Suprapubic skin (tissue), 4 donors: ENCODE measurements at regions not wholly inside any gene's neighbourhood (a gene's known extent, or its start where the extent isn't known, plus 50 kb on each side); places are given as distances from the start of the nearest gene placed in this dataset.

Experiments used
- DNase-seq, 2 donors: peaks; one replicate each; pipeline ENCODE4 v3.0.0-alpha.2; 2019; ENCODE audit warnings: low spot score in 2 of 2
- H3K27ac ChIP-seq: fragments of 200-600 bp; sonication (generic); one replicate; pipeline ENCODE4 v1.5.1; 2019
- H3K27me3 ChIP-seq: fragments of 200-600 bp; sonication (generic); one replicate; pipeline ENCODE4 v1.5.1; 2019
- H3K36me3 ChIP-seq: fragments of 200-600 bp; sonication (generic); one replicate; pipeline ENCODE4 v1.5.1; 2019
- H3K4me1 ChIP-seq: fragments of 200-600 bp; sonication (generic); one replicate; pipeline ENCODE4 v1.5.1; 2019
- H3K4me3 ChIP-seq: fragments of 200-600 bp; sonication (generic); one replicate; pipeline ENCODE4 v1.5.1; 2019; ENCODE audit warnings: mild to moderate bottlenecking
- H3K9me3 ChIP-seq: fragments of 200-600 bp; sonication (generic); one replicate; pipeline ENCODE4 v1.5.1; 2019
- CTCF ChIP-seq, 2 donors: fragments of 200-600 bp in 1 of 2; fragments of 450-650 bp in 1 of 2; sonication (generic) in 1 of 2; IDR thresholded peaks; one replicate each; pipeline ENCODE4 v1.5.1; 2016 to 2019; ENCODE audit warnings: antibody characterized with exemption in 2 of 2, mild to moderate bottlenecking in 1 of 2, moderate library complexity in 1 of 2
- EP300 ChIP-seq: sonication (generic); formaldehyde crosslinking; IDR thresholded peaks from one replicate; pipeline ENCODE4 v1.6.1; 2017; ENCODE audit warnings: antibody characterized with exemption
- POLR2A ChIP-seq, 2 donors: fragments of 450-650 bp; IDR thresholded peaks; one replicate each; pipeline ENCODE4 v1.6.1; 2017; ENCODE audit warnings: antibody characterized with exemption in 2 of 2, mild to moderate bottlenecking in 2 of 2, moderate library complexity in 2 of 2
- POLR2AphosphoS5 ChIP-seq, 3 donors: sonication (generic); formaldehyde crosslinking; IDR thresholded peaks; one replicate each; pipeline ENCODE4 v1.6.1; 2017; ENCODE audit warnings: antibody characterized with exemption in 3 of 3
- WGBS: methylation state at CpG from one replicate; pipeline ENCODE4 v1.1.5; 2018; 5-methylcytosine and 5-hydroxymethylcytosine counted together

- TF ChIP-seq EP300 (no peak), CTCF (IDR thresholded peaks at IDR 0.05) (no peak), POLR2AphosphoS5 (IDR thresholded peaks at IDR 0.05) (no peak), POLR2A (IDR thresholded peaks at IDR 0.05) (no peak)
- Histone ChIP-seq H3K27ac (no peak overlapping the region), H3K36me3 (no peaks in the 10 kb centered on the region), H3K9me3 (no peaks in the 10 kb centered on the region), H3K27me3 (no peaks in the 10 kb centered on the region), H3K4me3 (no peak overlapping the region), H3K4me1 (peaks cover 23% of the 10 kb centered on the region)
- WGBS, result 76% methylated on average over 5 of the region's 9 CpGs
- peak; percentile 49 to 74 for DNase-seq
These were observed 118.5 kb upstream of the HS6ST1 start for GRCh38 chr2:128437204-128437565.

- no peaks in the 10 kb centered on the region for H3K9me3 ChIP-seq
- no peaks in the 10 kb centered on the region for H3K27me3 ChIP-seq
- DNase-seq, result peak; percentile 40 to 64
- H3K4me3 ChIP-seq, result no peak overlapping the region
- TF ChIP-seq POLR2A (IDR thresholded peaks at IDR 0.05), result no peak
- no peak for TF ChIP-seq EP300
- TF ChIP-seq CTCF (IDR thresholded peaks at IDR 0.05), result no peak
- TF ChIP-seq POLR2AphosphoS5 (IDR thresholded peaks at IDR 0.05), result no peak
- no peaks in the 10 kb centered on the region for H3K36me3 ChIP-seq
- no peak overlapping the region for H3K27ac ChIP-seq
- H3K4me1 ChIP-seq, result peaks cover 32% of the 10 kb centered on the region
- WGBS, result 89% methylated on average over 16 of the region's 16 CpGs
These were observed 119.4 kb upstream of the HS6ST1 start for GRCh38 chr2:128438091-128438490.

- DNase-seq, result peak; percentile 49 to 63
- H3K36me3 ChIP-seq, result no peaks in the 10 kb centered on the region
- no peak overlapping the region for H3K27ac ChIP-seq
- H3K9me3 ChIP-seq, result no peaks in the 10 kb centered on the region
- H3K4me1 ChIP-seq, result peaks cover 32% of the 10 kb centered on the region
- H3K27me3 ChIP-seq, result no peaks in the 10 kb centered on the region
- WGBS, result 92% methylated on average over 5 of the region's 14 CpGs
- no peak for TF ChIP-seq POLR2AphosphoS5 (IDR thresholded peaks at IDR 0.05)
- TF ChIP-seq POLR2A (IDR thresholded peaks at IDR 0.05), result no peak
- no peak for TF ChIP-seq EP300
- TF ChIP-seq CTCF (IDR thresholded peaks at IDR 0.05), result no peak
- H3K4me3 ChIP-seq, result no peak overlapping the region
These were observed 119.9 kb upstream of the HS6ST1 start for GRCh38 chr2:128438586-128438985.

- no peak overlapping the region for H3K4me3 ChIP-seq
- peak; percentile 53 to 67 for DNase-seq
- no peak for TF ChIP-seq EP300
- TF ChIP-seq CTCF (IDR thresholded peaks at IDR 0.05), result no peak
- no peak for TF ChIP-seq POLR2A (IDR thresholded peaks at IDR 0.05)
- no peak for TF ChIP-seq POLR2AphosphoS5 (IDR thresholded peaks at IDR 0.05)
- 75% methylated on average over 11 of the region's 12 CpGs for WGBS
- H3K9me3 ChIP-seq, result no peaks in the 10 kb centered on the region
- H3K4me1 ChIP-seq, result peaks cover 37% of the 10 kb centered on the region
- H3K27me3 ChIP-seq, result no peaks in the 10 kb centered on the region
- H3K36me3 ChIP-seq, result no peaks in the 10 kb centered on the region
- no peak overlapping the region for H3K27ac ChIP-seq
These were observed 120.5 kb upstream of the HS6ST1 start for GRCh38 chr2:128439031-128439790.

- Histone ChIP-seq H3K27ac (no peak overlapping the region), H3K4me3 (no peak overlapping the region), H3K9me3 (no peaks in the 10 kb centered on the region), H3K4me1 (peaks cover 41% of the 10 kb centered on the region), H3K27me3 (no peaks in the 10 kb centered on the region), H3K36me3 (no peaks in the 10 kb centered on the region)
- 73% methylated on average over 8 of the region's 13 CpGs for WGBS
- peak; percentile 54 to 74 for DNase-seq
- TF ChIP-seq EP300 (no peak), POLR2AphosphoS5 (IDR thresholded peaks at IDR 0.05) (no peak), CTCF (IDR thresholded peaks at IDR 0.05) (no peak), POLR2A (IDR thresholded peaks at IDR 0.05) (no peak)
These were observed 121.4 kb upstream of the HS6ST1 start for GRCh38 chr2:128439791-128440665.
